Panc1 (cell line): ENCODE measurements at regions not wholly inside any gene's neighbourhood (a gene's known extent, or its start where the extent isn't known, plus 50 kb on each side); places are given as distances from the start of the nearest gene placed in this dataset.
"Not testable (repeated sequence)": the region's sequence is repeated elsewhere in the genome, so short reads cannot be mapped to it uniquely, and the experiment has no call there.

Experiments used
- POLR2AphosphoS5 ChIP-seq: IDR thresholded peaks from 2 replicates; pipeline ENCODE4 v1.6.1; 2012; ENCODE audit warnings: mild to moderate bottlenecking, low read depth, low read length, moderate library complexity
- SIN3A ChIP-seq: IDR thresholded peaks from 2 replicates; pipeline ENCODE4 v1.6.1; 2012; ENCODE audit warnings: low read depth, mild to moderate bottlenecking, low read length, moderate library complexity, borderline replicate concordance; ENCODE audit not compliant: insufficient read depth
- TCF7L2 ChIP-seq: IDR thresholded peaks from 2 replicates; pipeline ENCODE4 v1.6.1; 2011; ENCODE audit warnings: mild to moderate bottlenecking, low read depth, low read length, inconsistent platforms
- TF ChIP-seq, protein P1 (sequence below): fragments of 450-650 bp; IDR thresholded peaks from 2 replicates; pipeline ENCODE4 v1.5.1; 2017; ENCODE audit warnings: mild to moderate bottlenecking
- TF ChIP-seq, protein P2 (sequence below), 2 experiments: IDR thresholded peaks; 2 replicates each; pipeline ENCODE4 v1.6.1; 2011 to 2012; ENCODE audit warnings: low read depth in 2 of 2, control low read depth in 1 of 2, low read length in 1 of 2, mild to moderate bottlenecking in 1 of 2, moderate library complexity in 1 of 2; ENCODE audit not compliant: insufficient read depth in 1 of 2

DNA sequence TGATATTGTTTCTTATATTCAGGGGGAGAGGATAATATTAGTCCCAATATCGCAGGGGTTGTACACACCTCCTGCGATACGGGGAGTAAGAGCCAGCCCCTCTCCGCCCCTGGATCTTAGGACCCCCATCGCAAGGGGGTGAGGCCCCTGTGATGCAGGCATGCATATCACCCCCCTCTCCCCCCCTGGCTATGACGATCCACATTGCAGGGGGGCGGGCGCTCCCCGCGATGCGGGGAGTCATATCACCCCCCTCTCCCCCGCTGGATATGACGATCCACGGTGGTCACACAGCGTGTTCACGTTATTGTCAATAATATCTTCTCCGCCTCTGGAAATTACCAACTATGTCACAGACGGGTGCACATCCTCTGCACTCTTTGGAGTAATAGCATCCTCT, 420.7 kb downstream of the DIRAS2 start:
- TF ChIP-seq, protein P1, sequence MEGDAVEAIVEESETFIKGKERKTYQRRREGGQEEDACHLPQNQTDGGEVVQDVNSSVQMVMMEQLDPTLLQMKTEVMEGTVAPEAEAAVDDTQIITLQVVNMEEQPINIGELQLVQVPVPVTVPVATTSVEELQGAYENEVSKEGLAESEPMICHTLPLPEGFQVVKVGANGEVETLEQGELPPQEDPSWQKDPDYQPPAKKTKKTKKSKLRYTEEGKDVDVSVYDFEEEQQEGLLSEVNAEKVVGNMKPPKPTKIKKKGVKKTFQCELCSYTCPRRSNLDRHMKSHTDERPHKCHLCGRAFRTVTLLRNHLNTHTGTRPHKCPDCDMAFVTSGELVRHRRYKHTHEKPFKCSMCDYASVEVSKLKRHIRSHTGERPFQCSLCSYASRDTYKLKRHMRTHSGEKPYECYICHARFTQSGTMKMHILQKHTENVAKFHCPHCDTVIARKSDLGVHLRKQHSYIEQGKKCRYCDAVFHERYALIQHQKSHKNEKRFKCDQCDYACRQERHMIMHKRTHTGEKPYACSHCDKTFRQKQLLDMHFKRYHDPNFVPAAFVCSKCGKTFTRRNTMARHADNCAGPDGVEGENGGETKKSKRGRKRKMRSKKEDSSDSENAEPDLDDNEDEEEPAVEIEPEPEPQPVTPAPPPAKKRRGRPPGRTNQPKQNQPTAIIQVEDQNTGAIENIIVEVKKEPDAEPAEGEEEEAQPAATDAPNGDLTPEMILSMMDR, result not testable (repeated sequence)
- TF ChIP-seq POLR2AphosphoS5, SIN3A, TCF7L2: not testable (repeated sequence)
- TF ChIP-seq, protein P2, sequence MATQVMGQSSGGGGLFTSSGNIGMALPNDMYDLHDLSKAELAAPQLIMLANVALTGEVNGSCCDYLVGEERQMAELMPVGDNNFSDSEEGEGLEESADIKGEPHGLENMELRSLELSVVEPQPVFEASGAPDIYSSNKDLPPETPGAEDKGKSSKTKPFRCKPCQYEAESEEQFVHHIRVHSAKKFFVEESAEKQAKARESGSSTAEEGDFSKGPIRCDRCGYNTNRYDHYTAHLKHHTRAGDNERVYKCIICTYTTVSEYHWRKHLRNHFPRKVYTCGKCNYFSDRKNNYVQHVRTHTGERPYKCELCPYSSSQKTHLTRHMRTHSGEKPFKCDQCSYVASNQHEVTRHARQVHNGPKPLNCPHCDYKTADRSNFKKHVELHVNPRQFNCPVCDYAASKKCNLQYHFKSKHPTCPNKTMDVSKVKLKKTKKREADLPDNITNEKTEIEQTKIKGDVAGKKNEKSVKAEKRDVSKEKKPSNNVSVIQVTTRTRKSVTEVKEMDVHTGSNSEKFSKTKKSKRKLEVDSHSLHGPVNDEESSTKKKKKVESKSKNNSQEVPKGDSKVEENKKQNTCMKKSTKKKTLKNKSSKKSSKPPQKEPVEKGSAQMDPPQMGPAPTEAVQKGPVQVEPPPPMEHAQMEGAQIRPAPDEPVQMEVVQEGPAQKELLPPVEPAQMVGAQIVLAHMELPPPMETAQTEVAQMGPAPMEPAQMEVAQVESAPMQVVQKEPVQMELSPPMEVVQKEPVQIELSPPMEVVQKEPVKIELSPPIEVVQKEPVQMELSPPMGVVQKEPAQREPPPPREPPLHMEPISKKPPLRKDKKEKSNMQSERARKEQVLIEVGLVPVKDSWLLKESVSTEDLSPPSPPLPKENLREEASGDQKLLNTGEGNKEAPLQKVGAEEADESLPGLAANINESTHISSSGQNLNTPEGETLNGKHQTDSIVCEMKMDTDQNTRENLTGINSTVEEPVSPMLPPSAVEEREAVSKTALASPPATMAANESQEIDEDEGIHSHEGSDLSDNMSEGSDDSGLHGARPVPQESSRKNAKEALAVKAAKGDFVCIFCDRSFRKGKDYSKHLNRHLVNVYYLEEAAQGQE (IDR thresholded peaks at IDR 0.05; ENCODE audit: insufficient read depth in 1 of 2, low read depth in 2 of 2, low read length in 1 of 2), result not testable (repeated sequence)
